OCI-LY7 (cell line): ENCODE measurements at regions not wholly inside any gene's neighbourhood (a gene's known extent, or its start where the extent isn't known, plus 50 kb on each side); places are given as distances from the start of the nearest gene placed in this dataset.
A peak's percentile ranks its signal among the peaks of the same experiment; 100 is the strongest.

Experiments used
- BruUV-seq: library from RNA; stranded (reverse); fragments of 400-500 nt; replicated peaks from 2 replicates; lab custom pipeline; 2021; lab: Mats Ljungman, UMichigan
- CTCF ChIA-PET: fragments of 300-600 bp; sonication (Branson Sonifier 250); formaldehyde crosslinking; loops from one replicate; lab custom pipeline; 2022; ENCODE audit warnings: antibody characterized with exemption; ENCODE audit not compliant: unreplicated experiment; lab: Charles Lee
- POLR2A ChIA-PET: fragments of 300-600 bp; sonication (Branson Sonifier 250); formaldehyde crosslinking; loops from one replicate; lab custom pipeline; 2022; ENCODE audit warnings: antibody characterized with exemption; lab: Charles Lee
- DNase-seq: peaks from one replicate; pipeline ENCODE4 v3.0.0-alpha.2; 2015; ENCODE audit warnings: low spot score
- H2AFZ ChIP-seq: fragments of 200-600 bp; sonication (generic), shearing (Covaris generic); 2 replicates; pipeline ENCODE4 v1.6.1; 2014; ENCODE audit warnings: mild to moderate bottlenecking, antibody characterized with exemption, low read length, moderate library complexity
- H3K27ac ChIP-seq: fragments of 200-600 bp; sonication (generic); 2 replicates; pipeline ENCODE4 v1.5.1; 2014; ENCODE audit warnings: mixed run types, low read depth, mild to moderate bottlenecking, moderate library complexity, low read length, inconsistent platforms; ENCODE audit not compliant: poor library complexity, severe bottlenecking
- H3K36me3 ChIP-seq: fragments of 200-600 bp; sonication (generic); 2 replicates; pipeline ENCODE4 v1.6.1; 2014; ENCODE audit warnings: mild to moderate bottlenecking, antibody characterized with exemption, low read length, moderate library complexity, mixed read lengths; ENCODE audit not compliant: insufficient read depth
- H3K4me1 ChIP-seq: fragments of 200-600 bp; sonication (generic); 2 replicates; pipeline ENCODE4 v1.5.1; 2014; ENCODE audit warnings: mild to moderate bottlenecking, low read length; ENCODE audit not compliant: insufficient read depth, poor library complexity, severe bottlenecking
- H3K4me2 ChIP-seq: fragments of 200-600 bp; sonication (generic); 2 replicates; pipeline ENCODE4 v1.6.1; 2014; ENCODE audit warnings: mild to moderate bottlenecking, low read length
- H3K4me3 ChIP-seq: fragments of 200-600 bp; sonication (generic); 2 replicates; pipeline ENCODE4 v1.5.1; 2014; ENCODE audit warnings: mild to moderate bottlenecking, low read depth, low read length; ENCODE audit not compliant: poor library complexity, severe bottlenecking
- H3K79me2 ChIP-seq: fragments of 200-600 bp; sonication (generic); 2 replicates; pipeline ENCODE4 v1.6.1; 2016; ENCODE audit warnings: low read depth, mild to moderate bottlenecking, low read length, moderate library complexity, mixed read lengths; ENCODE audit not compliant: insufficient read depth
- H3K9me2 ChIP-seq: fragments of 200-600 bp; sonication (generic); 2 replicates; pipeline ENCODE4 v1.6.1; 2016; ENCODE audit warnings: mild to moderate bottlenecking, low read length, mixed read lengths; ENCODE audit not compliant: insufficient read depth
- H3K9me3 ChIP-seq: fragments of 200-600 bp; sonication (generic); 2 replicates; pipeline ENCODE4 v1.6.1; 2014; ENCODE audit warnings: mild to moderate bottlenecking, mixed run types, low read length, mixed read lengths
- H4K20me1 ChIP-seq: fragments of 200-600 bp; sonication (generic); 2 replicates; pipeline ENCODE4 v1.6.1; 2014; ENCODE audit warnings: mild to moderate bottlenecking, antibody characterized with exemption, low read length, moderate library complexity, mixed read lengths; ENCODE audit not compliant: insufficient read depth
- CTCF ChIP-seq: fragments of 200-600 bp; sonication (generic); conservative IDR thresholded peaks from 2 replicates; pipeline ENCODE4 v1.5.1; 2014; ENCODE audit warnings: mild to moderate bottlenecking, antibody characterized with exemption, low read length, moderate library complexity, mixed read lengths
- EZH2phosphoT487 ChIP-seq: fragments of 200-600 bp; sonication (generic); IDR thresholded peaks from 2 replicates; pipeline ENCODE4 v1.6.1; 2018; ENCODE audit warnings: low read depth, borderline replicate concordance, mild to moderate bottlenecking, mixed run types, antibody characterized with exemption, low read length, moderate library complexity, mixed read lengths
- intact Hi-C: fragments of 100-400 bp; cut with micrococcal nuclease; formaldehyde crosslinking; loops from one replicate; pipeline ENCODE4 v1.10.0; 2022; ENCODE audit not compliant: unreplicated experiment

- no peaks in the 10 kb centered on the region for H3K4me1 ChIP-seq
- CTCF ChIA-PET = no interaction called here
- H3K36me3 ChIP-seq = no peaks in the 10 kb centered on the region
- no peak overlapping the region for H3K4me3 ChIP-seq
- no peak overlapping the region for H2AFZ ChIP-seq
- H3K27ac ChIP-seq = no peak overlapping the region
- TF ChIP-seq EZH2phosphoT487 (no peak), CTCF (no peak)
- no peak overlapping the region for H3K4me2 ChIP-seq
- H3K9me3 ChIP-seq = no peaks in the 10 kb centered on the region
- intact Hi-C loops = no loop called here
- no peak for DNase-seq
- no TSS peak for BruUV-seq
- no peaks in the 10 kb centered on the region for H3K79me2 ChIP-seq
- 0 out of 2 replicates have a peak, but pooled peaks cover 5% of the 10 kb centered on the region for H3K9me2 ChIP-seq
- H4K20me1 ChIP-seq = no peaks in the 10 kb centered on the region
- POLR2A ChIA-PET = interaction anchor here (0.6 kb wide), 1 partner anchor 1164 kb away, joined by 3 read pairs; no protein-coding TSS in a partner anchor
These were observed 265.6 kb upstream of the UBE2E2 start for GRCh38 chr3:22937536-22937935.

GRCh38 chr3:22938739-22939138 is 264.4 kb upstream of the UBE2E2 start:
- Histone ChIP-seq H3K36me3 (no peaks in the 10 kb centered on the region), H3K79me2 (no peaks in the 10 kb centered on the region), H2AFZ (no peak overlapping the region), H3K4me2 (no peak overlapping the region), H3K4me1 (no peaks in the 10 kb centered on the region), H3K27ac (no peak overlapping the region), H4K20me1 (no peaks in the 10 kb centered on the region), H3K9me3 (no peaks in the 10 kb centered on the region), H3K9me2 (0 out of 2 replicates have a peak, but pooled peaks cover 5% of the 10 kb centered on the region), H3K4me3 (no peak overlapping the region)
- peak; percentile 2 for DNase-seq
- intact Hi-C loops = no loop called here
- ChIA-PET CTCF (no interaction called here), POLR2A (no interaction called here)
- no TSS peak for BruUV-seq
- TF ChIP-seq CTCF (no peak), EZH2phosphoT487 (no peak)

GRCh38 chr3:22939349-22939748 is 263.8 kb upstream of the UBE2E2 start:
- intact Hi-C loops = no loop called here
- TF ChIP-seq EZH2phosphoT487 (no peak), CTCF (no peak)
- POLR2A ChIA-PET = interaction anchor here (0.5 kb wide), 1 partner anchor 842 kb away, joined by 3 read pairs; no protein-coding TSS in a partner anchor
- CTCF ChIA-PET = no interaction called here
- Histone ChIP-seq H3K9me2 (0 out of 2 replicates have a peak, but pooled peaks cover 5% of the 10 kb centered on the region), H2AFZ (no peak overlapping the region), H4K20me1 (no peaks in the 10 kb centered on the region), H3K9me3 (no peaks in the 10 kb centered on the region), H3K4me3 (no peak overlapping the region), H3K4me1 (no peaks in the 10 kb centered on the region), H3K36me3 (no peaks in the 10 kb centered on the region), H3K27ac (no peak overlapping the region), H3K4me2 (no peak overlapping the region), H3K79me2 (no peaks in the 10 kb centered on the region)
- BruUV-seq = no TSS peak
- no peak for DNase-seq
